Right ventricle myocardium inferior (tissue), 1 donor: ENCODE measurements at regions not wholly inside any gene's neighbourhood (a gene's known extent, or its start where the extent isn't known, plus 50 kb on each side); places are given as distances from the start of the nearest gene placed in this dataset.

Source experiments
- ATAC-seq: fragments of 200-7000 bp; cut with Tn5 transposase; one replicate; pipeline ENCODE4 v1.9.1; 2020; ENCODE audit warnings: mild to moderate bottlenecking, moderate library complexity
- DNase-seq: peaks from one replicate; pipeline ENCODE4 v3.0.0; 2021; ENCODE audit errors: missing footprints
- intact Hi-C: fragments of 100-400 bp; cut with DNase I; formaldehyde crosslinking; loops from one replicate; pipeline ENCODE4 v1.11.0; 2022
- donor health status: DM: no; HTN: yes; CAD: no; lungs with severe emphysema.

GRCh38 chr6:148221196-148221979 is 121.2 kb upstream of the SASH1 start:
- DNase-seq (no peak), ATAC-seq (no peak)
- intact Hi-C loops = no loop called here

DNA sequence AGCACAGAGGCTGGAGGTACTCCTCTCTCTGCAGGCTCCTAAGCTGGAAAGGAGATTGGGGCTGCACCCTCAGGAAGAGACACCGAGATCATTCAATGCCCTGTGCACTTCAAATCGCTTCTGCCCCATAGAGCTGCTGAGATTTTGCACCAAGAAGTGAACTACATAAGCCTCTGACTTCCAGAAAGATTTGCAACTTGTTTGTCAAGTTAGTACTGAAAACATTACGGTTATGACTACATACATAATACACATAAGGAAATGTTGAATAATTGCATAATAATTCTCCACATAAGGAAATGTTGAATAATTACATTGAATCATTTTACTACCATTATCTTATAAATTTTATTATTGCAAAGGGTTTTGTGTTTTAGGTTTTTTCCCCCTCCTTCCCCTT is 120.3 kb upstream of the SASH1 start:
- ATAC-seq (no peak), DNase-seq (no peak)
- intact Hi-C loops = no loop called here

GRCh38 chr6:148222846-148223245 is 119.8 kb upstream of the SASH1 start:
- no peak for DNase-seq
- no peak for ATAC-seq
- intact Hi-C loops = no loop called here

GRCh38 chr6:148223424-148223842 is 119.2 kb upstream of the SASH1 start:
- DNase-seq = no peak
- ATAC-seq = no peak
- intact Hi-C loops = no loop called here

GRCh38 chr6:148225871-148226270 is 116.8 kb upstream of the SASH1 start:
- intact Hi-C loops = no loop called here
- ATAC-seq (no peak), DNase-seq (no peak)

GRCh38 chr6:148226284-148226683 is 116.4 kb upstream of the SASH1 start:
- intact Hi-C loops = no loop called here
- no peak for DNase-seq
- no peak for ATAC-seq

GRCh38 chr6:148231572-148231971 is 111.1 kb upstream of the SASH1 start:
- DNase-seq = no peak
- ATAC-seq = no peak
- intact Hi-C loops = no loop called here

GRCh38 chr6:148235446-148235845 is 107.2 kb upstream of the SASH1 start:
- DNase-seq (no peak), ATAC-seq (no peak)
- intact Hi-C loops = no loop called here

GRCh38 chr6:148238713-148239112 is 103.9 kb upstream of the SASH1 start:
- DNase-seq = no peak
- no peak for ATAC-seq
- intact Hi-C loops = no loop called here

DNA sequence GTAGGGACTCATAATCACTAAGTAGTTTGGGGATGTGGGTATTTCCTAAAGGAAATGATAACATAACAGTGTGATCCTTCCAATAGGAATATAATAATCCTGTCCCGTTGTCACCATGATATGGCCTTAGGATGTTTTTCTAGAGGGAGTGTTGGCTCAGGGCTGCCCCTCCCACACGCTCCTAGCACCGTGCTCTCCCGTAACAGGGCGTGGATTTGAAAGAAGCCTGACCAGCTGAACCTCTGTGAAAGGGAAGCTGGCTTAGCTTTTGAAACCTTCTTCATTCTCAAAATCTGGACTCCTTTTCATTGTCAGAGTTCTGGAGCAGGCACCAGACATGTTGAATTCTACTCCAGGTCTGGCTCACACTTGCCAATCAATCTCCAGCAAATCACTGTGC is 103.4 kb upstream of the SASH1 start:
- intact Hi-C loops = no loop called here
- ATAC-seq (no peak), DNase-seq (no peak)

- DNase-seq (no peak), ATAC-seq (peak; percentile 39)
- intact Hi-C loops = no loop called here
These were observed 102.7 kb upstream of the SASH1 start for GRCh38 chr6:148239801-148240460.

GRCh38 chr6:148240461-148240840 is 102.2 kb upstream of the SASH1 start:
- DNase-seq = peak; percentile 67
- intact Hi-C loops = no loop called here
- ATAC-seq = peak; percentile 59

- intact Hi-C loops = no loop called here
These were observed 101.7 kb upstream of the SASH1 start for GRCh38 chr6:148240861-148241477.

GRCh38 chr6:148242180-148242579 is 100.5 kb upstream of the SASH1 start:
- DNase-seq = no peak
- ATAC-seq = peak; percentile 55
- intact Hi-C loops = no loop called here

More at GRCh38 chr6:148240861-148241477, 101.7 kb upstream of the SASH1 start:
- no peak for DNase-seq
- no peak for ATAC-seq

DNA sequence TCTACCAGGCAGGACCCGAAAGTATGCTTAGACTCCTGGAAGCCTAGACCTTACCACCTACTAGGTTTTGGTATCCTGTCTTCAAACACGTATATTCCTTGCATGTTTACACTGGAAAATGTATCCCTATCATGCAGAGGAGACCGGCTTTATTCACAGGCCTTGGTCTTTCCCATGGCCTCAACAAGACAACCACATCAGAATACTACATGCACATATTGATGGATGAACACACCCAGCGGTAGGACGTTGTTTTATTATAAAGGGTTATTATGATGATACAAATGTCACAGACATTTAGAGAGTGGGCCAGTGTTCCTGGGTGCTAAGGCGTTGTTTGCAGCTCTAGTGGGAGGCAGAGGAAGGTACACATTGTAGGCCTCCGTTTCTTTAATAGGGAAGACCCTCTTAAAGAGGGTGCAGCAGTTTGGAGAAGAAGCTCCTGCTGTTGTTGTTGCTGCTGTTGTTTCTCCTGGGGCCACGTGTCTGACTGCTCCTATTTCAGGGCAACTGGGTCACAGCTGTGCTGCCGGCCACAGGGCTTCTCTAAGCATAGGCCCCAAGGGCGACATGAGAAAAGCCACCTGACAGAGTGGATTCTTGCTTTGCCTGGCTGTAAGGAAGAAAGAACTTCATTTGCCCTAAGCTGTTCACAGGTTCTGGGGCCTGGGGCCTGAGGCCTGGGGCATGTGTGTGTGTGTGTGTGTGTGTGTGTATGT is 98.3 kb upstream of the SASH1 start:
- ATAC-seq (peak; percentile 60), DNase-seq (no peak)
- intact Hi-C loops = no loop called here

DNA sequence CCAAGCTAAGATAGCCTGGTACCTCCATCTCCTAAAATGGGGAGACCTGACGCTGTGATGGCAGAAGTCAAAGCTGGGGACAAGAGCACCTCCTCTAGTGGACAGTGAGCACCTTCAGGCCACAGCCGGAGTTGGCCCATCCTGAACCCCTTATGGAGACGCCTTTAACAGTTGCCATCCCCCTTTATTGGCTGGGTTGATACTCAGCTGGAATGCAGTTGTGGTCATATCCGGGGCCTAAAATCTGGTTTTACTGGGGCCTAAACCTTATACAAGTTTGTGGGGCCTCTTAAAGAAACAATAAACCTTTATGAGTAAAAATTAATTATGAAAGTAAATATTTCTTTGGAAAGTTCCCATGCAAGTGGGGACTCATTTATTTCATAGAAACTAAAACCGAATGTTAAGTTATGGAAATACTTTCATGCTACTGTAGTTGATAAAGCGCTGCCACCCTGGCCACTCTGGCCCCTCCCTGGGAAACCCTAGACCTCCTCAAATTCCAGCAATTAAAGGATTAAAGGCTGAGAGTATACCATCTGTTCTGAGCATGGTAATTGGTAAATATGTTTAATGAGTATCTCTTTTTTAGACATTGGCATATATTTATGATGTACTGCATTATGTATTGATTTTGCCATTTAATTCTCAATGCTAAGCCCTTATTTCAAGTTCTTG is 95.1 kb upstream of the SASH1 start:
- ATAC-seq (no peak), DNase-seq (no peak)
- intact Hi-C loops = no loop called here

- ATAC-seq (no peak), DNase-seq (no peak)
- intact Hi-C loops = no loop called here
These were observed 93.5 kb upstream of the SASH1 start for GRCh38 chr6:148249160-148249559.

DNA sequence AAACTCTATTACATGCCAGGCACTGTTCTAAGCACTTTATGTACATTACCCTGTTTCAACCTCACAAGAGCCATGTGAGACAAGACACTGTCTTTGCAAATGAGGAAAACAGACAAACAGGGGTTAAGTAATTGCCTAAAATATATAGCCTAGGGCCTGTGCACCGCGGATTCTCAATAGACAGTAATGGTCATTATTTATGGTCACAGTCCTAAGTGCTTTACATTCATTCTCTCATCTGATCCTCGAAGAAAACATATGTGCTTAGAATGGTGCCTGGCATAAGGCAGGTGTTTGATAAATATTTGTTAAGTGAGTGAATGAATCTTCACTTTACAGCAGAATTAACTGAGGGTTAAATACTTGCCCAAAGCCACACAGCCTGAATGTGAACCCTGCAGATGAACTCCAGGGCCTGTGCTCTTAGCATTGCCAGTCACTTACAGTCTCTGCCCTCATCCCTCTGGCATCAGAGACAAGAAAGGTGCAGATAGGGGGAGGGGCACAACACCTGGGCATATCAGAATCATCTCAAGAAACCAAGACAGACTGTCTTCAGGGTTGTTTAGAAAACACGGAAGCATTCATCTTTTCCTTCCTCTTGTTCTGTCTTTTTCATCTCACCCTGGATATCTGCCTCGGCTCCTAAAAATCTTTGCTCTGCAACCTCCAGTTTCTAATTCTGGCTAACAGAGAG is 92.8 kb upstream of the SASH1 start:
- DNase-seq = no peak
- intact Hi-C loops = no loop called here
- no peak for ATAC-seq
